NCI-H2171 treated with DMSO at 0.1 percent for 48 hours (cell line): ENCODE measurements at regions not wholly inside any gene's neighbourhood (a gene's known extent, or its start where the extent isn't known, plus 50 kb on each side); places are given as distances from the start of the nearest gene placed in this dataset.
A peak's percentile ranks its signal among the peaks of the same experiment; 100 is the strongest.

Experiments
- DNase-seq: peaks from one replicate; lab custom pipeline; 2025; lab: John Stamatoyannopoulos, UW

DNA sequence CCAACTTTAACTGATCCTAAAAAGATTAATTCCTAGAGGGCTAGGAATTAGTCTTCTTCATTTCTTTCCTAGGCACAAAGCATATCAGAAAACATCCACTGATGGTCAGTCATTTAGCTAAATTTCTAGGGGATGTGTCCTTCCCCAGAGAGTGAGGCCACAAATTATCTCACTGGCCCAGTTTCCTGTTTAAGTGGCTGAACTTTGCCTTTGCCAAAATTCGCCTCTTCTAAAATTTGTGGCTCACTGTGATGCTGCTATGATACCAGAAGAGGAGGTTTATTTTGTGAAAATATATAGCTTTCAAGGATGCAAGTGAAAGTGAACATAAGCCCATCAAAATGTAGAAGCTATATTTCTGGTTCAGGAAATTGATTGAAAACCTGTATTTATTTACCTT, 98.1 kb upstream of the FER start:
- no peak for DNase-seq

DNA sequence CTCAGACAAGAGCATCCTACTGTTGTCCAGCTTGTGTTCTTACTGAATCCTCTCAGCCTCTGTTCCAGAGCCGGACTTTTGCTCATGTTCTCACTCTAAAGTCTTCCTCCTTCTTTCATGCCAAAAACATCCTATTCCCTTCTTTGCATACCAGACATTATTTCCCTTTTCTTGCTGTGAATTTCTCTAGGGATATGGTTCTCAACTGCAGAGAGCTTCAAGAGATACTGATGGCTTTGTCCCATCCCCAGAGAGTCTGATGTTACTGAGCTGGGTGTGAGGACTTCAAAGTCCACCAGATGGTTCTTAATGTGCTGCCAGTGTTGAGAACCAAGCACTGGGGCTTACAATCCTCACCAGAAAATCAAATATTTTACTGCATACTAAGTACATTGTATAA, 98.6 kb upstream of the FER start:
- DNase-seq, result no peak

DNA sequence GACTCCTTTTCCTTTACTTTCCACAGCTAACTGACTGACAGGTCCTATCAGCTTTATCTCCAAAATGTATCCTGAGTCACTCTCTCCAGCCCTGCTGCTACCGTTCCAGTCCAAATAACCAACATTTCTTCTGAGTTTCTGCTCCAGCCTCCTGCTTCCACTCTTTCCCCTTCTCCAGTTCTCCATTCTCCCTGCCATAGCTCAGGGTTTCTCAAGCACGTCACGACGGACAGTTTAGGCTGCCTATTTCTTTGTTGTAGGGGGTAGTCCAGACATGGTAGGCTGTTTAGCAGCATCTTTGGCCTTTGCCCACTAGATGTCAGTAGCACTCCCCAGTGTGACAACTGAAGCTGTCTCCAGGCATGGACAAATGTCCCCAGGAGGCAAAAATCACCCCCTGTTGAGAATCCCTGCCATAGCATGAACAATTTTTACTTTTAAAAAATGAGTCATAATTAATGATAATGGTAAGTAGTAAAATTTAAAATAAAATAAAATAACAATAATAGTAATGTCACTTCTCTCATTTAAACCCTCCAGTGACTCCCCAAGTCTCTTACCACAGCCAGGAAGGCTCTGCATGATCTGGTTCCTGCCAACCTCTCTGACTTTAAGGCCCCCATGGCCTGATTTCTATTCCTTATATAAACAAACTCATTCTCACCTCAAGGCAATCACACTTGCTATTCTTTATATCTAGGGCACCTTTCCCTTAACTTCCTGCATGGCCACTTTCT, 105.4 kb upstream of the FER start:
- DNase-seq, result peak; percentile 46

DNA sequence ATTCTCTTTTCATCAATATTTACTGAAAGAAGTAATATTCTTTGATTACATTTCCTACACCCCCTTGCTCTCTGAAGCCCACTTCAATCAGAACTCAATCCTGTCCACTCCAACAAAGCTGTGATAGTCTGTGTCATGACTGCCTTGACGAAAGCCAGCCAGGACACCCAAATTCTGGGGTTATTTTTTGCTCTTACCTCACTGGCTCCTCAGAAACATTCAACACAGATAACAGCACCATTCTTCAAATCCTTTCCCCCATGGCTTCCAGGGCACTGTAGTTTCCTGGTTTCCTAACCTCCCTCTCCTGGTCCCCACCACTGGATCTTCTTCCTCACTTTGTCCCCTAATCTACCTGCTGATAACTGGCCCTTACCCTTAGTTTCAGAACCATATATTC, 106.1 kb upstream of the FER start:
- DNase-seq, result no peak

DNA sequence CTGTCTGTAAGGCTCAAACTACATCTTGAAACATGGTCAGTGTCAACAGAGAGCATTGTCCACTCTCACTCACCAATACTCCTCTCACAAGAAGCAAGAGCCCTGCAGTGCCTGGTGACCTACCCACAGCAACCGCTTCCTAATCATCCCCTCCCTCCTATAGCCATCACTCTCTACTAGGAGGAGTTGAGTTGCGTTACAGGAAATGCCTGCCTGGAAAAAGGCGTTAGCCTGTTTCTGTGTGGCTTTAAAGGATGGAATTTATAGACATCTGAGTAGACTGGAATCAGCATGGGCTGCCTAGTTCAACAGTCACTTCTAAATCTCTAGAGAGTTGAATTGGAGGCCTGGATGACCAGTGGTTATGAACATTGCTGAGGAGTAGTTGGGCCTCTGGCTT, 108.3 kb upstream of the FER start:
- DNase-seq, result no peak

DNA sequence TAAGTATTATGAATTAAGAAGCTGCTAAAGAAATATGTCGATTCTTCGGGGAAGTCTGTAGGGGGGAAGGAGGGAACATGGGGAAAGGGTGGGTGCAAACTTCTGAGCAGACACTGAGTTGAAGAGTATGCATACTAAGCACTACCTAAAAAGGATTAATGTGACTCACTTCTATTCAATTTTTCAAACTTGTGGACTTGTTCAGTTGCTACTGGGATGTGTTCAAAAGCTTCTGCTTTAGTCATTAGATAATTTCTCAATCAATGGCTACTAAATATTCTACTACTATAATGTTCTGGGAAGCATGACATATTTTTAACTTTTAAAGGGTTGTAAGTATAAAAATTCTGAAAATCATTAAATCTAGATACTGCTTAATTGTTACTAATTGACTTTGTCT, 109.7 kb upstream of the FER start:
- DNase-seq, result no peak

DNA sequence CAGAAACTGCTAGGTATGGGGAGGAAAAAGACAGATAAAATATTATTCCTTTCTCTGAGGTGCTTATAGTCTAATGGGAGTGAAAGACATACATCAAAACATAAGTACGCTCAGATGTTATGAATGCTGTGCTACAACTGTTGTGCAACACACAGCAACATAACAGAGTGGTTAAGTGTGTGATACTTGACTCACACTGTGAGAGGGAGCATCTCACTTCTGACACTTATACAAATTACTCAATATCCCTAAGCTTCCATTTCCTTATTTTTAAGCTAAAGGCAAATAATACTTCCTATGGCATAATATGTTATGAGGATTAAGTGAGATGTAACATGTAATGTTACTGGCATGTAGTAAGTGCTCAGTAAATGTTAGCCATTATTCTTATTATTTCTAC, 110.6 kb upstream of the FER start:
- DNase-seq, result no peak

DNA sequence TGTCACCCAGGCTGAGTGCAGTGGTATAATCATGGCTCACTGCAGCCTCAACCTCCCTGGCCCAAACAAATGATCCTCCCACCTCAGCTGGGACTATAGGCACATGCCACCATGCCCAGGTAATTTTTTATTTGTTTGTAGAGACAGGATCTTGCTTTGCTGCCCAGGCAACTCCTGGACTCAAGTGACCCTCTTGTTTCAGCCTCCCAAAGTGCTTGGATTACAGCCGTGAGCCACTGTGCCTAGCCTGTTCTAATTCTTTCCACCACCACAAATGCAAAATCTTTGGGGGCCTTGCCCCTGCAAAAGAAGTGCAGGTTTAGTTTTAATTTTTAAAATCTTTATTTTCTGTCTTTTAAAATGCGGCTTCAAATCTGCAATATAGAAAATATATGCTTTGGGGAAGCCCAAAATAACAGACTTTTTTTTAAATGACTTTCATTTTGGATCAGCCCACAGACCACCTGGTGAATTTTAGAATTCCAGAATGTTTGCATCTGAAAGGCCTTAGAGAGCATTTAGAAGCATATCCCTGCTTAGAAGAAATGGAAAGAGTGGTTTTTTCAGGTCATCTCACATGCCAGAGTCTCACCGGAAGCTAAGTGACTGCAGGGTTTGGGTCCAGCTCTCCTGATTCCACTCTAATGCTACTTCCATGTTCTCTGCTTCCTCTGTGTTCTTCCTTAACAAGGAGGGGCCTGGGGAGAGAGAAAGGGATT, 111.4 kb upstream of the FER start:
- DNase-seq, result no peak

DNA sequence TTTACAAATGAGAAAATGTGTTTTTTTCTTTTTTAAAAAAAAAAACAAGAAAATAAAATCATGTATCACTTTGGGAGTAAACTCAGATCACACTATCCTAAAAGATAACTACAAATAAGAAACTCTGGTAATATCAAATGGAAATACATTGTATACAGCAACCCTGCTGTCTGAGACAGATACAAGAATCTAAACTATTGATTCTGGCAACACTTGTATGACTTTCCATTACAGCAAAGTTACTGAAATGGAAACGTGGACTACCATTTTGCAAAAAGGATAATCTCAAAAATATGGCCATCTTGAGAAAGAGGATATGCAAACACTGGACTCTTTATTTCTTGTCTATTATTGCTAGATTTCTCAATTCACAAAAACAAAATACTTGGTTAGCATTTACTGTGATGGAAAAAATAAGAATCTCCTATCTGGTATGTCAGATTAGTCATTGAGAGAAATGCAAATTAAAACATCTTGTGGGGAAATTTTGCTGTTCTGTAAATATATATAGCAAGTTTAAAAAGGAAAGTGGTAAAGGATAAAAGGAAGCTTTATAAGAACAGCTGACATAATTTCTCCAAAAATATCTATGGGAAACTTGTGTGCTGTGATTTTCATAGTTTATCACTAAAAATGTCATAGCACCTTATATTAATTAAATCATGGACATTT, 112.9 kb upstream of the FER start:
- DNase-seq, result no peak

DNA sequence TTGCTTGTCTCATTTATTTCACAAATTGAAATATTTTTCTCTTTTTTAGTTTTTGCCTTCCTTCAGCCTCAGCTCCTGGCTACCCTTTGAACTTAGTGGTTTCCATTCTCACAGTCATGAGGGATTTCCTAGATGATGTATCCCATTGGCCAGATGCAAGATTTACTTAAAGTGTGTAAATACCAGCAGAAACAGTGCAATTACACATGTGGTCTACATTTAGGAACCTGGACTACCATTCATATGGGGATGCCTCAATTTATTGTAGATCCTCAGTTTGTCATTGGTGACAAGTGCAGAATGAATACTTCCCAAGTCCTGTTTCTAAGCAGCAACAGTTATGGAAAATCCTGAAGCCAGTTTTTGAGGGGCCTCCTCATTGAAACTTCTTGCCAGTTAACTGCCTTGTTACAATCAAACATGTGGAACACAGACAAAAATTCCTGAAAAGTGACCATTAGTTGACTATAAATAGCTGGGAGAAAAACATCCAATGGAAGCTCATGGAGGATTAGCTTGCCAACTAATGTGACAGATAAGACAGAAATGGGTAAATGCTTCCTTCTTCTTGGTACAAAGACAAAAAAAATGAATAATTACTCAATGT, 113.6 kb upstream of the FER start:
- no peak for DNase-seq

DNA sequence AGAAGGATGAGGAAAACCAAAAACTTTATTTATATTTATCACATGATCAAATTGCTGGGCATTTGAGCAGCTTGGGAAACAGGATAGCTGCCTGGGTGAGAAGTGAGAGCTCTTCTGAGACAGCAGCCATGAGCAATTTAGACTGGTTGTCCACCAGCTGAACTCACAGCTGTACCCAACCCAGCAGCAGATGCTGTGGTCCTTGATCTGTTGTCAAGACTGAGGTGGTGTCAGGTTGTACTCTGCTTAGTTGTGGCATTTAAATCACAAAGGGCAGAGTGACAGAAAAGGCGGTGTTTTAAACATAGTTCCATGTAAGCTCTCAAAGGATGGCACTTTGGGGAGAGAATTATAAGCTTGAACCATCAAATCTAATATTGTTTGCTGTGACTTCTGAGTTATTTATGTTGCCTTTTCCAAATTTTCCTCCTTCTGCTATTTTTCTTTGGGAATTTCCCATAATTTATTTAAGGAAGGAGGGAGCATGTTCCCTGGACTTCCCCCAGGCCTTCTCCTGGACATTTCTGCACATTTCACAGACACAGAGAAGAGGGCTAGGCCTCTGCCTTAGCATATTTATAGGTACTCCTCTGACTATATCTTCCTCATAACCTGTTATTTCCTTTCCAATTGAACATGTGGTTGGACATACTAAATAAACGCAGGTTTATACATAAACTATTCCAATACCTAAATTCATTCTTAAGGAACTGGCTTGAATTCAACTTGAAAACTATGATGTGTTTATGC, 117.7 kb upstream of the FER start:
- DNase-seq, result peak; percentile 48

DNA sequence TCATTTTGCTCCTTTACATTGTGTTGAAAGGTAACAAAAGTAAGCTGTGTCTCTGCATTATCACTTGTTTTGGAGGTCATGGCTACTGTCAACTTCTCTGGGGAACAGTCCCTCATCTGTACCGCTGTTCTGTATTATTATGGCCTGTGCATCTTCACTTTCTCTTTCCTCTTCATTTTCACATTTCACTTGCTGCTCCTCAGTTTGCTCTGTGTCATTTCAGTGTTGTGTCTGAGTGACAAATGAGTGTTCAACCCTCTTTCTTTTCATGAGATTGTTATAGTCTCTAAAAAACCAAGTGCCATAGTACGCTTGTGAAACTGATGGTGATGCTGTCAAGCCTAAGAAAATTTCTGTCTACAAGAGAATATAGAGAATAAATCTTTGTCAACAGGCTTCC, 122.0 kb upstream of the FER start:
- no peak for DNase-seq

DNA sequence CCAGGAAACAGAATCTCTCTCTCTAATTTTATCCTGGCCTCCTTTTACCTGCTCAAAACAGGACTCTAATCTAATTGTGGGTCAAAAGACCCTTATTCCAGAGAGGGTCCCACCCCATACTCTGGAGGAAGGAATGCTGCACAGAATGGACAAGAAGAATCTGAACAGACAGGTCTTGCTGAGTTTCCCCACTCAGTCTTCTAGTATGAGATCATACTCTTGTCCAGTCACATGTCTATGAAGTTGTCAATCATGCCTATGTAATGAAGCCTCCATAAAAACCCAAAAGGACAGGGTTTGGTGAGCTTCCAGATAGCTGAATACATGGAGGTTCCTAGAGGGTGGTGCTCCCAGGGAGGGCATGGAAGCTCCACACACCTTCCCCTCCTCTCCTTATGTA, 123.9 kb upstream of the FER start:
- DNase-seq, result no peak

DNA sequence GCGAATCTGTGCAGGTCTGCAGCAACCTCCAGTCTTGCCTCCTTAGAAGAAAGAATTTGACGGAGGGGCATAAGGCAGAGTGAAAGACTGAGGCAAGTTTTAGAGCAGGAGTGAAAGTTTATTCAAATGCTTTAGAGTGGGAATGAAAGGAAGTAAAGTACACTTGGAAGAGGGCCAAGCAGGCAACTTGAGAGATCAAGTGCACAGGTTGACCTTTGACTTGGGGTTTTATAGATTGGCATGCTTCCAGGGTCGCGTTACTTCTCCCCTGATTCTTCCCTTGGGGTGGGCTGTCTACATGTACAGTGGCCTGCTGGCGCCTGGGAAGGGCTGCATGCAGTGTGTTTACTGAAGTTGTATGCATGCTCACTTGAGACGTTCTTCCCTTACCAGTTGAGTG, 127.2 kb upstream of the FER start:
- DNase-seq, result no peak

DNA sequence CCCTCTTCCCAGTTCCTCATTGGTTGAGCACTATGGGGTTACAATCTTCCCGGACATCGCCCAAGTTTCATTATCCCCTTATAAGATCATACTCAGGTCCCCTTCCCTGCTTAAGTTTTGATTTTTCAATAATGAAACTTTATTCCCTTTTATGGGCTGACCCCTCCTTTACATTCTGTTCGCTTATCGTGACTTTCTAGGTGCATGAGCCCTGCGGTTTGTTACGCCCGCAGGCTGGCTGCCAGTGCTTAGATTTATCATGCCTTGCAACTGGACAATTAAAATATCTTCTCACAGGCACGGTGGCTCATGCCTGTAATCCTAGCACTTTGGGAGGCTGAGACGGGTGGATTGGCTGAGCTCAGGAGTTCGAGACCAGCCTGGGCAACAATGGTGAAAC, 127.9 kb upstream of the FER start:
- no peak for DNase-seq

DNA sequence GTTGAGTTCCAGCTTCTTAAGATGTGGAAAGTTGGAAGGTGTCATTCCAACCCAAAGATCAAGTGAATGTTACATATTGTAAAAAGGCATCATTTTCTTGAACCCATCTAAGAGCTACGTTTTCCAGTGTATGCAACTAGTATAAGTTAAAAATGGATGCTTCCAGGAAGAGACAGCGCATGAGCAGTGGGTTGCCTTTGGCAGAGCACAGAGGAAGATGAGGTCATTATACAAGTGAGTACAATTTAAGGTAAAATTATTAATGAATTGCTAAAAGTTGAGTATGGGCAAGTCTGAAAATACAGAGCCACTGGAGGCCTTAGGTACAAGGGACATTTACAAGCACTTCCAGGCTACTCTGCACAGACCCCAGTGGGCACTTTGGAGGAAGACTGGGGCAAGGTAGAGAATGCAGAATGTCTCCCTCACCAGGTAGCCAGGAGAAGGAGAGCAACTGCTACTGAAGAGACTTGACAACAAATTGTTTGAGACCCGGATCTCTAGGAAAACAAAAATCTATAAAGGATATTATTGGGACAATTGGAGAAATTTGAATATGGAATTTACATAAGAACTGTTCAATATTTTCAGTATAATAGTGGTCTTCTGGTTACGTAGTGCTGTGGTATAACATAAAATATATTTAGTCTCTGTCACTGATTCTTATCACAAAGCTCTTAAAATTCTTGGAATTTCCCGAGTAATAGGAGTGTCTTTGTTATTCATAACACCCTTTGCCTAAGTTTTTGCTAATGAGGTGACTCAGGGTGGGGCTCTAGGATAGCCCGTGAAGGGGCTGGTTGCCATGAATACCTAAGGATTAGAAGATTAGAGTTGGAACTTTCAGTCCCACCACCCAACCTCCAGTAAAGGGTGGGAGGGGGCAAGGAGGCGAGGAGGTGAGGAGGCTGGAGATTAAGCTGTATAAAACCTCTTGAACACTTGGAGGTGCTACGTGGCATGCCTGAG, 129.9 kb upstream of the FER start:
- no peak for DNase-seq

DNA sequence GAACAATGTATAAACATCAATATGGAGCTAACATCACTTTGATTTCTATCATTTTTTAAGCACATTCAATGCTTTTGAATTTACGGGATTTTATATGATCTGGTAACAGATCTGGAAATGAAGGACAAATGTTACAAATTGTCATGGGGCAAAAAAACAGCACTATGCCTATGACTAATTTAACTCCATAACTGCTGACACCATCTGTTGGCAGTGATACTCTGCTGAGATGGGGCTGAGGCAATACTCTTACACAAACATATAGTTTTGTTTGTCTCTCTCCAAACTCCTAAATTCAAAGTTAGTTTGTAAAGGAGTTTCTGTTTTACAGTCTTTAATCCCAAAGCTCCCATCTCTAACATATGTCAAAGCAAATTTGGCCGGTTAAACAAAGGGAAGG, 132.5 kb upstream of the FER start:
- DNase-seq, result peak; percentile 25

DNA sequence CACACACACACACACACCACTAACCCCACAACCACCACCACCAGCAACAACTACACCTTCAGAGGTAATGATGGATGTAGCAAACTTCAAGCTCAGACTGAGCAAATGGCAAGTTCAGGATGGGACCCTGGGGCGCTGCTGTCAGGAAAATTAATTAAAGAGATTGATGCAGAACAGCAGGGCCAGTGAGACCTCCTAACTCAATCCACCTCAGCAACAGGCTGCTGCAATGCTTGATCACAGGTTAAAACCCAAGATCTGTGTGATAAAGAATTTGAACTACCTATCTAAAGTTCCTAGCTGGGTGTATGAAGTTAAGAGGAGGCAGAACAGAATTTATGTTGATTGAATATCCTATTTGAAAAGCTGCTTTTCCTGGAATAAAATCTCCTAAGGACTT, 140.3 kb upstream of the FER start:
- no peak for DNase-seq

DNA sequence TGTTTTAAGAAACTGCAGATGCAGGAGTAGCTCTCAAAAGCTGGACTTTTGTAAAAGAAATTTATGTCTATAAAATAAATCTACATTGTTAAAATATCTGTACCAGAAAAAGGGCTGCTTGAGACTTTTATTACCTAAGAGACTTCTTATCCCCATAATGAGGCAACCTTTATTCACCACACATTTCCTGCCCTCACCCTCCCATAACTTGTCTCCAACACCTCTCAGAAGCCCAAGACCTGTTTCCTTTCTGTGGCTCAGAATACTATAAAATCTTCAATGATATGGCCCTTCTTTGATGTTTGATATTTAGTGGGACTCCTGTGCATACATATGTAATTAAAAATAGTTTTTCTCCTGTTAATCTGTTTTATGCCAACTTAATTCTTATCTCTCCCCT, 141.5 kb upstream of the FER start:
- no peak for DNase-seq

DNA sequence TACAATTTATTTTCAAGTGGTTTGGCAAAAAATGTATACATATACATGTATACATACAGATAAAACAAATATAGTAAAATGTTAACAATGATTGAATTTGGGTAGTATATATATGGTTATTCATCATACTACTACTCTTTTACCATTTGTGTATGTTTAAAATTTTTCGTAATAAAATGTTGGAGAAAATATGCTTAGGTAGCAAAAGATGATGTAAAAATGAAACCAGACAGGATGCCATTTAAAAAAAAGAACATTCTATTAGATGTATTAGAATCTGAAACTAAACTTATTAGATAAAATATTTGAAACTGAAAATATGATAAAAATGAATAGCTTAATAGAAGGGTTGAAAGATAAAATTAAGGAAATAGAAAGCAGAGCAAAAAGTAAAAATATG, 144.9 kb upstream of the FER start:
- DNase-seq, result no peak

DNA sequence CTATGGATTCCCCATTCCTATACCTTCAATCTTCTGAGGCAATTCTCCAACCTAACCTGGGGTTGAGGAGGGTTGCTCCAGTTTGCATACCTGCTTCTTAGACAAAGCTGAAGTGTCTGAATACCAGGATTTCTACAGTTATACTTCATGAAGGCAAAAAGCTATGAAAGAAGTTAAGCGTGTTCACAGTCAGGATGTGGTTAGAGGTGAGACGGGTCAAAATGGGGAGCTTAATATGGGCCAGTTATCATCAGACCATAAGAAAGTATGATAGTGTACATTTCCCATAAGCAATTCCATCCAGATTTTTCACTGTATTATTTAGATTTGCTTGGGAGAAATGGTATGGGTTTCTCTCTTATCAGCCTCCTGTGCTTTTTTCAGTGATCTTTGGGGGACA, 156.9 kb upstream of the FER start:
- no peak for DNase-seq
